ENCODE measurements at regions not wholly inside any gene's neighbourhood (a gene's known extent, or its start where the extent isn't known, plus 50 kb on each side); places are given as distances from the start of the nearest gene placed in this dataset.

- TF ChIP-seq POLR2A (IDR thresholded peaks at IDR 0.05): no peak
- TF ChIP-seq CTCF (IDR thresholded peaks at IDR 0.05): no peak
These were observed 233.6 kb downstream of the BAMBI start for GRCh38 chr10:28910956-28911355.

Data from esophagus squamous epithelium (tissue), 4 donors.